HK-2 (cell line): ENCODE measurements at regions not wholly inside any gene's neighbourhood (a gene's known extent, or its start where the extent isn't known, plus 50 kb on each side); places are given as distances from the start of the nearest gene placed in this dataset.
A peak's percentile ranks its signal among the peaks of the same experiment; 100 is the strongest.
"Not testable (repeated sequence)": the region's sequence is repeated elsewhere in the genome, so short reads cannot be mapped to it uniquely, and the experiment has no call there.

Experiments used
- DNase-seq: peaks from one replicate; pipeline ENCODE4 v3.0.0-alpha.2; 2018; ENCODE audit not compliant: unreplicated experiment

GRCh38 chr5:28328681-28329080 lies 1290.3 kb upstream of the CDH9 start:
- no peak for DNase-seq

- DNase-seq: no peak
Observed at GRCh38 chr5:28324174-28324573, 1285.8 kb upstream of the CDH9 start.

DNA sequence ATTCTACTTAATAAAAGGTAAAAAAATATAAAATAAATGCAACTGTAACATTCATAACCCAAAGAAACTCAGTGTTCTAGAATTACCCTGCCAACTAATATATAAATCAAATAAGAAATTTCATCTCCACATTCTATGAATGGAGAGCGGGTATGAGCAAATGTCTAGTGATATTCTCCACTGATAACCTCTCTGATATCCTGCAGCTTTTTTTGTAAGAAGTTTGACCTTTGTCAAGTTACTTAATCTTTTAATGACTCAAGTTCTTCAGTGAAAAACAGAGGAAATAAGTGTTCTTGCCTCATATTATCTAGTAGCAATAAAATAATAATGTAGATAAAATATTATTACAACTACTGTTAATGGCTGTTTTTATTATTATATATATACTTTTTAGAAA lies 1275.6 kb upstream of the CDH9 start:
- DNase-seq: no peak

DNA sequence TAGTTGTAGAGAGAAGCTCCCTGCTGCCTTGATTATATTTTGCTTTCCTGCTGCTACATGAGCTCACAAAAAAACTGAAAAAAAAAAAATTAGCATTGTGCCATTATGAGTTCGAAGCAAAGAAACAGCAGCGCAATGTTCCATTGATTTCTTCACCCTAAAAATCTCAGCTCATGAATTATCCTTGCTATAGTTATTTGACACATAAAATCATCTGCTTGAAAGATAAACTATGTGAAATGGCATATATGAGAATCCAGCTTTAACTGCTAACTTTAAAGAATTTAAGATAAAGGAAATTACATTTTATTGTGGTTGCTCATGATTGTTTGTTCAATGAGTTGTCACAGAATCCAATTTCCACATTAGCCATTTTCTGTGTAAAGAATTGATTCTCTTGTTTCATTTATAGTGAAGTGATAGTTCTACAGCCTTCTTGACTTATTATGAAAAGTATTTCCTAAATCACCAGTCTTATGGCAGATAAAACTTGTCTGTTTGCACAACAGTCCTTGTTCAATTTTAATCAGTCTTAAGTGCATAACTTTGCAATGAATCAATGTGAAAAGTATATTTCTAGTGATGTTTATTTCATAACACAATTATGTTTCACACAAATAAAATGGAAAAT lies 1275.0 kb upstream of the CDH9 start:
- no peak for DNase-seq

DNA sequence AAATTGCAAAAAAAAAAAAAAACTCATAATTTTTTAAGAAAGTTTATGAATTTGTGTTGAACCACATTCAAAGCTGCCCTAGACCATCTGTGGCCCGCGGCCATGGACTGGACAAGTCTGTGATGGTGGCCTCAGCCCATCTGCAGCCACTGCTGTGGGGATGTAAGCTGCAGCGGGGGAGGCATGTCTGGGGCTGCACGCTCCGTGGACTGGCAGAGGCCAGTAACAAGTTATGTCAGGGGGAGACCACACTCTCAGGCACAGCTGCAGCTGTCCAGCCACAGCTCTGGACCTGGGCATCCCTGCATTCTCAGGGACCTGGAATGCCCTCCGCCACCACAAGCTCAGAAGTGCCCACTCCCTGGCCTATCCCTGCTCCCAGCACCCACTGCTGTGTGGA lies 1272.3 kb upstream of the CDH9 start:
- no peak for DNase-seq

GRCh38 chr5:28305891-28306290 lies 1267.5 kb upstream of the CDH9 start:
- no peak for DNase-seq

- DNase-seq: peak; percentile 78
Observed at GRCh38 chr5:28301712-28302111, 1263.3 kb upstream of the CDH9 start.

DNA sequence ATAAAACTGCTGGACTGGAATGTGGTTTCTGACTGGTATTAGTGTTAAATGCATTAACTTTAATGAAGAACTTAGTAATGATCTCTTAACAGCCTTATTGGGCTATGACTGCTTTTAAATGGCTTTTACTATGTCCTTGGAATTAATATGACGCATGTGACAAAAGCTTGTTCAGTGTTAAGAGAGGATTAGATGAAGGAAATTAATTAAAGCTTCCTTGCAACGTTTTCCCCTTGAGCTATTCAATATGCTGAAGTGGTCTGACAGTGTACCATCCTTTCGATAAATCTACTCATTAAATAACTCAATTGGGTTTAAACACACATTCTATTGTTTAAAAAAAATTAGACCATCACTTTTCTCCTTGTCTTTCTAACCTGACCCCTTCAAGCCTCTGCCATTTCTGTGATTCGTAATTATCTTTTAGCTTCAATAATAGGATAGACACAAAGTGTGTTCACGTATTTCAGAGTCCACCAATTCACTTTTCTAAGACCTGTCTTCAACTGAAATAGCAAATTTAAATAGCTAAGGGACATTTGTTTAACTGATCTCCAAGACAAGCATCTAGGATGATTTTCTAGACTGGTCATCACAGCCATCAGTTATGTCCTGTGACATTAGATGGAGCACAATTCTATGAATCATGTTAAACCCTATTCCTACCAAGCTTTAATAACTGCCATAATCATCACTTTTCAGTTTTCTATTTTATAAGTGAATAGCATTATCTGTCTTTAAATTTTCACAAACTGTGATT lies 1258.0 kb upstream of the CDH9 start:
- no peak for DNase-seq

DNA sequence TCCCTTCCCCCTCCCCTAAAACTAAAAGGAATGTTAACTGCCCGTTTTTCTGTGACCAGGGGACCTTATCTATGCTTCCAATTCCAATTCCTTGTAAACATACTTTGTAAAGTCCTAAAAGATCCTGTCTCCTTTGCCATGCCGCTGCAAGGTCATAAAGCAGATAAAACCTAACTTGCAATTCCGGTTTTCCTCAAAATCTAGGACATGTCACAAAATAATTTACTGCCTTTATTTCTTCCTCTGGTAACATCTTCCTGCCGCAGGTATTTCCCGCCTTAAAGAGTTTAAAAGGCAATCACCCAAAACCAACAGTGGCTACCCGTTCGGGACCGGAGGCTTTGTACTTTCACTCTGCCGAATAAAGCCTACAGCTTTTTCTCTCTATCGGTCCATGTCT lies 1248.6 kb upstream of the CDH9 start:
- DNase-seq: not testable (repeated sequence)

GRCh38 chr5:28286566-28286965 lies 1248.2 kb upstream of the CDH9 start:
- no peak for DNase-seq

- DNase-seq: no peak
Observed at GRCh38 chr5:28284788-28285187, 1246.4 kb upstream of the CDH9 start.

DNA sequence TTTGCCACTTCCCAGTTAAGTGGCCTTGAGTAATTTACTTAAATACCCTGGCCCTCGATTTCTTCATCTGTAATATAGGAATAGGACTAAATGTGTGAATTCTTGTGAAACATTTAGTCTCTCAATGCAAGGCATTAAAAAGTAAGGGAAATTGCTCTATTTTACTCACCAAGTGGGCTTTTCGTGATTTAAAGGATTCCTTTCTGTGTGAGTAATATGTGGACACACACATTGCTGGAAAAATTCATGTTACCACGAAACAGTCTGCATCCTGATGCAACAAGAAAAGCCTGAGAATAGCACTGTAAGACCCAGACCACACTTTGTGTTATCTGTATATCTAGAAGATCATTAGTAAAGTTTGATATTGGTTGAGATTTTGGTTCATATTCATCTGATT lies 1243.0 kb upstream of the CDH9 start:
- no peak for DNase-seq

GRCh38 chr5:28275931-28276330 lies 1237.5 kb upstream of the CDH9 start:
- no peak for DNase-seq

- DNase-seq: no peak
Observed at GRCh38 chr5:28269978-28270377, 1231.6 kb upstream of the CDH9 start.

DNA sequence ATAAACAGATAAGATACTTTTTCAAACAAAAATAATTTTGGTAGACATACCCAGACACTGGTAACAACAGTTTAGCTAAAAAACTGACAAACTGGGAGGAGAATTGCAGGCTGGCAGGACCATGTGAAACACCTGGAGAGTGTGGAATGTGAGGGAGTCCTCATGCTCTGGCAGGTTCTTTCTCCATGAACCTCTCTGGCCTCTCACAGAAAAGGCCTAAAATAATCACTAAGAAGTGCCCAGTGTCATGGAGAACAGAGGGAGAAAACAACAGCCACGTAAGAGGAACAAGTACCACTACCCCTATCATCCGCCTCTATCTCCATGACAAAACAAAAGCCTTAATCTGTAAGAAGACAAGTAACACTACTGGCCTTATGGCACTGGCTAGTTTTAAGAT lies 1227.5 kb upstream of the CDH9 start:
- no peak for DNase-seq

DNA sequence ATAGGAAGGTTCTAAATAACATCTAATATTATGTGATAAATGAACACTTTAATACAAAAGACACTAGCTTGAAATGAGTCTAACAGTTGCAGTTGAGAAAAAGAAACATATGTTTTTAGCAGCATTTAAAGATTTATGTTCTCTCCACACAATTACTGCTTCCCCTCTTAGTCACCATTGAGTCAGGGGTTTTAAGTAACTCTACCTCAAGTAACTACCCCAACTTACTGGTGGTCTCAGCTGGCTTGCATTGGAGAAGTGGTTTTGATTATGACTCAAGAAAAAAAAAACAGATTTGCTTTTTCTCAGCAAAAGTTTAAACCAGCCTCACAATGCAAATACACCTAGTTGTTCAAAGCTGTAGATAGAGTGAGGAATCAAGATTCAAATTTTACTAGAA lies 1216.5 kb upstream of the CDH9 start:
- DNase-seq: no peak

- no peak for DNase-seq
Observed at GRCh38 chr5:28253431-28253830, 1215.0 kb upstream of the CDH9 start.

DNA sequence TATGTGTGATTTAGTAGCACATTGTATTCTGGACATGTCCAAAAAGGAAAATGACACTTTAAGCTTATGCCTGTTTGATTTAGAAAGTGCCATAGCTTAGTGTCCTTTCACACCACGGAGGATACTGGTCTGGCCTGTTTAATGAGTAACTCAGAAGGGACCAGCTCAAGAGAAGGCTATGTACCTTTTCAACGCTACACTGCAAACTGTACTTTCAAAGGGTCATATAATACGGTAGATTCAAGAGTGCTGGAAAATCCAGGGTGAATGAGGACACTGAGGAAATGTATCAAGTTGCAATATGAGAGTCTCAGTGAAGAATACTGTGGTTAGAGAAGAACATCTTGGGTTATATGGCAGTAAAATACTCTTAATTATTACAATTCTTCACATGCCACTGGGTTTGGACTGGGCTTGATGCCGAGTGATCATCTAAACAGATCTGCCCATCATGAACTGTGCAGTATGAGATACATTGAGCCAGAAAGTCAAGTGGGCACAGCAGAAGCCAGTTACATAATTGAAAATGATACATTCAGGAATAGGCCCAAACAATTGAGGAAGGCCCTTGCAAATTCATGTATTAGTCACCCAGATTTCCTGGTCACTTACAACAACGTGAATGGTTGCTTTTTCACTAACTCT lies 1211.5 kb upstream of the CDH9 start:
- DNase-seq: peak; percentile 6

- no peak for DNase-seq
Observed at GRCh38 chr5:28234356-28234968, 1196.1 kb upstream of the CDH9 start.

DNA sequence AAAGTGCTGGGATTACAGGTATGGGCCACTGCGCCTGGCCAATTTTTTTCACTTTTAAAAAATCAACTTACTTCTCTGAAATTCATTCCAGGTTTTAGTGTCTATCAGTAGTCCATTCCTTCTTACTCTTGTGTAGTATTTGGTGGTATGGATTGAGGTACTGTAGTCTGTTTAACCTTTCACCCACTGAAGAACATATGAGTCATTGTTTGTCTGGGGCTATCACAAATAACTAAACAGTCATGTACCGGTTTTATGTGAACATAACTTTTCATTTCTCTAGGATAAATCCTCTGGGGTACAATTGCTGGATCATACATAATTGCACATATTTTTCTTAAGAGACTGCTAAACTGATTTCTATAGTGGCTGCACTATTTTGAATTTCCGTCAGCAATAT lies 1188.0 kb upstream of the CDH9 start:
- no peak for DNase-seq

DNA sequence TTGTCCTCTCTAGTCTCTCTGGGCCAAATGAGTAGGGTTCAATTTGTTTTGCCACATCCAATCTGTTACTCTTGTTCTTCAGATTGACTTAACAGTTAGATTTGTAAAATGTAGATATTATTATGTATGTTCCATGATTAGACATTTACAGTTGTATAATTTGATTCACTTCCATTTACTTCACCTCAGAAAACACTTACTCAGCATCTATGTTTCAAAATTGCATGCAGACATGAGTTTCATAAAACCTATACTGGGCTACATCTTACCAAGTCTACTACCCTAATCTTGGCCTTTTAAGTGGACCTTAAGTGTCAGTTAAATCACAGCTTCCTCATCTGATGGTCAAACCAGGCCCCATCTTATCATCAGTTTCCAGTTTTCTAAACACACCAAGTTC lies 1181.2 kb upstream of the CDH9 start:
- no peak for DNase-seq

GRCh38 chr5:28217695-28218094 lies 1179.3 kb upstream of the CDH9 start:
- no peak for DNase-seq

GRCh38 chr5:28216939-28217360 lies 1178.6 kb upstream of the CDH9 start:
- DNase-seq: no peak
